ENCODE measurements at regions not wholly inside any gene's neighbourhood (a gene's known extent, or its start where the extent isn't known, plus 50 kb on each side); places are given as distances from the start of the nearest gene placed in this dataset.

DNA sequence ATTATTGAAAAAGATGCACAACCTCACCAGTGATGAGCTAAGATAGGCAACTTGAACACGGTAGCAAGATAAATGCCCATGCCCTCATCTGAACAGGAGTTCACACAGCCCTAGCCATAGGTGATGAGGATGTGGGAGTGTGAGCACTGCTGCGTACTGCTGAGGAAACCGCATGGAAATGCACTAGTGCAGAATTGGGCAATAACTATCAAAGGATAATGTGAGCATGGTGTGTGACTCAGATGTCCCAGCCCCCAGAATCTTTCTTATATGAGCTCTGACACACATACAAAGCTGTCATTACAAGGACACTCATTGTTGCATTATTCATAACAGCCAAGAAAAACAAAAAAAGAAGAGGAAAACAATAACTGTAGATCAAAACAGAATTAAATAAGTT is 521.2 kb downstream of the IRX1 start:
- no peak overlapping the region for H3K4me3 ChIP-seq (ENCODE audit: low read length)
- DNase-seq (ENCODE audit: low read depth) = no peak
- TF ChIP-seq, protein P1, sequence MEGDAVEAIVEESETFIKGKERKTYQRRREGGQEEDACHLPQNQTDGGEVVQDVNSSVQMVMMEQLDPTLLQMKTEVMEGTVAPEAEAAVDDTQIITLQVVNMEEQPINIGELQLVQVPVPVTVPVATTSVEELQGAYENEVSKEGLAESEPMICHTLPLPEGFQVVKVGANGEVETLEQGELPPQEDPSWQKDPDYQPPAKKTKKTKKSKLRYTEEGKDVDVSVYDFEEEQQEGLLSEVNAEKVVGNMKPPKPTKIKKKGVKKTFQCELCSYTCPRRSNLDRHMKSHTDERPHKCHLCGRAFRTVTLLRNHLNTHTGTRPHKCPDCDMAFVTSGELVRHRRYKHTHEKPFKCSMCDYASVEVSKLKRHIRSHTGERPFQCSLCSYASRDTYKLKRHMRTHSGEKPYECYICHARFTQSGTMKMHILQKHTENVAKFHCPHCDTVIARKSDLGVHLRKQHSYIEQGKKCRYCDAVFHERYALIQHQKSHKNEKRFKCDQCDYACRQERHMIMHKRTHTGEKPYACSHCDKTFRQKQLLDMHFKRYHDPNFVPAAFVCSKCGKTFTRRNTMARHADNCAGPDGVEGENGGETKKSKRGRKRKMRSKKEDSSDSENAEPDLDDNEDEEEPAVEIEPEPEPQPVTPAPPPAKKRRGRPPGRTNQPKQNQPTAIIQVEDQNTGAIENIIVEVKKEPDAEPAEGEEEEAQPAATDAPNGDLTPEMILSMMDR (conservative IDR thresholded peaks at IDR 0.05; ENCODE audit: low read length) = no peak

DNA sequence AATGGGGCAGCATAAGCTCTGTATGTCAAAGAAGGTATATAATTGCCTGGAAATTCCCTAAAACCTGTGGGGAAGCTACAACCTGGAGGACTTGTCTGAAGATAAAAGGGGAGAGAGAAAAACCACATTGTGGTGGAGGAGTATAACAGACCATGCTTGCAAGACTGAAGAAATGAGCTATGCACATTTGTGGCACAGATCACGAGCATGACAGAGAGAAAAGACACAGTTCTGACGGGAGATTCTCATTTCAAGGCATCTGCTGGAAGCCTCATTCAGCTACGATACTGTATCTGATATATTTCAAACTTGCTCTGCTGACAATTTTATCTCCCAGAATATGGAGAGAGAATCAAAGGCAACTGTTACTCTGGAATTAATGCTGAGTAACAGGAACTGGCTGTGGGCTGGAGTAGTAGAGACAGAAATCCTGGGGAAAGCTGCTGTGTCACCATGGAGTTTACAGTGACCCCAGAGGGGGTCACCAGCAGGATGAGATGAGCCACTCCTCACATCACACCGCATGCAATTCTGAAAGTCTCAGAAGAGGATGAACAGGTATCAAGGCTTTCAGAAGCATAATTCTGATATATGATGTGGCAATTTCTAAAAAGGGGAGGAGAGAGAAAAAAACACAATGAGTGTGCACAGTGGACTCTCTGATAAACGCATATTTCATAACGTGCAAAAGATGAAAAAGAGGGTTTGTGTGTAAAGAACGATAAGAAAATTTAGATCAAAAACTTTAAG is 528.8 kb downstream of the IRX1 start:
- no peak overlapping the region for H3K4me3 ChIP-seq (ENCODE audit: low read length)
- DNase-seq (ENCODE audit: low read depth) = no peak
- TF ChIP-seq, protein P1 (conservative IDR thresholded peaks at IDR 0.05; ENCODE audit: low read length) = no peak

GRCh38 chr5:4128994-4129393 is 533.4 kb downstream of the IRX1 start:
- no peak overlapping the region for H3K4me3 ChIP-seq (ENCODE audit: low read length)
- no peak for DNase-seq (ENCODE audit: low read depth)
- TF ChIP-seq, protein P1 (conservative IDR thresholded peaks at IDR 0.05; ENCODE audit: low read length) = no peak

DNA sequence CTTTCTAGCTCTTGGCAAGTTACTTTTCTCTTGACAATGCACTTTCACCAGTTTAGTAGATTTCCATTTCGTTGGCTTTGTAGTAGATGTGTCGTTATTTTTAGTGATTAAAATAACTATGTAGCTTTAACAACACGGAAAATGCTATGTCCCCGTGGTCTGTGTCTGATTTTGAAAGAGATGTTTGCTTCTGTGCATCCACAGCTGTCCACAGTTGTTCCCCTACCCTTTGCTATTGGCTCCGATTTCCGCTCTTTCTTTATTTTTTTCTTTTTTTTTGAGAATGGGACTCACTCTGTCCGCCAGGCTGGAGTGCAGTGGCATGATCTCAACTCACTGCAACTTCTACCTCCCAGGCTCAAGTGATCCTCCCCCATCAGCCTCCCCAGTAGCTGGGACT is 533.9 kb downstream of the IRX1 start:
- H3K4me3 ChIP-seq (ENCODE audit: low read length) = no peak overlapping the region
- TF ChIP-seq, protein P1 (conservative IDR thresholded peaks at IDR 0.05; ENCODE audit: low read length) = no peak
- DNase-seq (ENCODE audit: low read depth) = no peak

DNA sequence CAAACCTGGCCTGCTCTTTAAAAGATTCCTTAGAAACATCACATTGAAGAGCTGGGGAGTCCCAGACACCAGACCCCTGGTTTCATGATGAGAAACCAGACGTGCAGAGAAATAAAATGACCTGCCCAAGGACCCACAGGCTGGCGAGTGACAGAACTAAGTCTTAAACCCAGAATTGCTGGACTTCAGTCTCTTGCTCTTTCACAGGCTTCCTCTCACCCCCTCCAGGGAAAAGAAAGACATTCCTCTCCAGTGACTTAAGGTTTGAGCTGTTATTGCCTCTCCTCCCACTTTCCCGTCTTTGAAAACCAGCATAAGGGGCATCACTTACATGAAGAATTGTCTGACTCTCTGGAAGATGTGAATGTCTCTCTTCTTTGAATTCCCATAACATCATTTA is 535.2 kb downstream of the IRX1 start:
- TF ChIP-seq, protein P1 (conservative IDR thresholded peaks at IDR 0.05; ENCODE audit: low read length) = no peak
- no peak for DNase-seq (ENCODE audit: low read depth)
- H3K4me3 ChIP-seq (ENCODE audit: low read length) = no peak overlapping the region

- DNase-seq (ENCODE audit: low read depth) = no peak
- TF ChIP-seq, protein P1 (conservative IDR thresholded peaks at IDR 0.05; ENCODE audit: low read length) = no peak
- H3K4me3 ChIP-seq (ENCODE audit: low read length) = no peak overlapping the region
These were observed 542.1 kb downstream of the IRX1 start for GRCh38 chr5:4137781-4138180.

- DNase-seq (ENCODE audit: low read depth) = no peak
- H3K4me3 ChIP-seq (ENCODE audit: low read length) = no peak overlapping the region
- TF ChIP-seq, protein P1 (conservative IDR thresholded peaks at IDR 0.05; ENCODE audit: low read length) = no peak
These were observed 547.2 kb downstream of the IRX1 start for GRCh38 chr5:4142842-4143241.

Data from AG10803 (cell line).